DMS 273 (cell line): ENCODE measurements at regions not wholly inside any gene's neighbourhood (a gene's known extent, or its start where the extent isn't known, plus 50 kb on each side); places are given as distances from the start of the nearest gene placed in this dataset.
A peak's percentile ranks its signal among the peaks of the same experiment; 100 is the strongest.

ENCODE experiments used
- DNase-seq: peaks from one replicate; lab custom pipeline; 2025; ENCODE audit not compliant: unreplicated experiment; lab: John Stamatoyannopoulos, UW

GRCh38 chr15:98514034-98514622 lies 134.2 kb upstream of the IGF1R start:
- DNase-seq, result no peak

GRCh38 chr15:98518823-98519561 lies 129.3 kb upstream of the IGF1R start:
- DNase-seq, result peak; percentile 80

- no peak for DNase-seq
Measured at GRCh38 chr15:98519767-98520550, 128.4 kb upstream of the IGF1R start.

GRCh38 chr15:98522127-98522526 lies 126.2 kb upstream of the IGF1R start:
- DNase-seq, result no peak

GRCh38 chr15:98523912-98524662 lies 124.3 kb upstream of the IGF1R start:
- no peak for DNase-seq

GRCh38 chr15:98524838-98525660 lies 123.3 kb upstream of the IGF1R start:
- no peak for DNase-seq

- DNase-seq, result no peak
Measured at GRCh38 chr15:98525661-98526001, 122.7 kb upstream of the IGF1R start.

GRCh38 chr15:98526094-98526493 lies 122.2 kb upstream of the IGF1R start:
- no peak for DNase-seq

GRCh38 chr15:98528046-98528725 lies 120.2 kb upstream of the IGF1R start:
- no peak for DNase-seq

GRCh38 chr15:98529205-98530145 lies 118.9 kb upstream of the IGF1R start:
- no peak for DNase-seq

- no peak for DNase-seq
Measured at GRCh38 chr15:98530570-98530969, 117.8 kb upstream of the IGF1R start.

- DNase-seq, result no peak
Measured at GRCh38 chr15:98532063-98532462, 116.3 kb upstream of the IGF1R start.

GRCh38 chr15:98536976-98537375 lies 111.4 kb upstream of the IGF1R start:
- no peak for DNase-seq

GRCh38 chr15:98537516-98538060 lies 110.8 kb upstream of the IGF1R start:
- DNase-seq, result no peak

- no peak for DNase-seq
Measured at GRCh38 chr15:98541519-98541918, 106.8 kb upstream of the IGF1R start.

- no peak for DNase-seq
Measured at GRCh38 chr15:98543237-98543636, 105.1 kb upstream of the IGF1R start.

GRCh38 chr15:98546329-98546728 lies 102.0 kb upstream of the IGF1R start:
- no peak for DNase-seq

- DNase-seq, result no peak
Measured at GRCh38 chr15:98547275-98547674, 101.1 kb upstream of the IGF1R start.

GRCh38 chr15:98547741-98548138 lies 100.6 kb upstream of the IGF1R start:
- no peak for DNase-seq
